HCT116 (cell line): ENCODE measurements at regions not wholly inside any gene's neighbourhood (a gene's known extent, or its start where the extent isn't known, plus 50 kb on each side); places are given as distances from the start of the nearest gene placed in this dataset.

ENCODE experiments used
- ATAC-seq: fragments of 200-7000 bp; cut with Tn5 transposase; 2 replicates; pipeline ENCODE4 v1.9.1; 2020; ENCODE audit warnings: mild to moderate bottlenecking, moderate library complexity
- BruUV-seq: library from RNA; stranded (reverse); fragments of 400-500 nt; replicated peaks from 2 replicates; lab custom pipeline; 2021; lab: Mats Ljungman, UMichigan
- CTCF ChIA-PET: fragments of 300-600 bp; sonication (Branson Sonifier 250); formaldehyde crosslinking; loops from one replicate; lab custom pipeline; 2021; ENCODE audit warnings: antibody characterized with exemption; lab: Charles Lee
- POLR2A ChIA-PET: fragments of 300-600, 350-600 bp; sonication (Branson Sonifier 250); formaldehyde crosslinking; loops from one replicate; lab custom pipeline; 2021; ENCODE audit warnings: antibody characterized with exemption; lab: Charles Lee
- RAD21 ChIA-PET, 2 experiments: fragments of 300-600 bp; sonication (Branson Sonifier 250); formaldehyde crosslinking; loops; one replicate each; lab custom pipeline; 2023; ENCODE audit warnings: low total read pairs in 2 of 2; ENCODE audit not compliant: uncharacterized antibody in 2 of 2, unreplicated experiment in 2 of 2, low non-redundant PET in 1 of 2; lab: Charles Lee
- DNase-seq: peaks from one replicate; pipeline ENCODE4 v3.0.0-alpha.2; 2010; ENCODE audit warnings: low read depth, low spot score
- H2AFZ ChIP-seq: fragments of 200-600 bp; shearing (Covaris generic), sonication (generic); 2 replicates; pipeline ENCODE4 v1.6.1; 2017; ENCODE audit warnings: low read depth, mixed run types, mixed read lengths, antibody characterized with exemption, low read length; ENCODE audit not compliant: poor library complexity, severe bottlenecking
- H3K27ac ChIP-seq: 2 replicates; pipeline ENCODE4 v1.5.1; 2012; ENCODE audit warnings: low read depth, low read length
- H3K27me3 ChIP-seq: fragments of 200-600 bp; sonication (generic); 2 replicates; pipeline ENCODE4 v1.6.1; 2016; ENCODE audit warnings: mixed run types, low read length, mixed read lengths; ENCODE audit not compliant: insufficient read depth
- H3K36me3 ChIP-seq, 2 experiments: fragments of 200-500 bp in 1 of 2; fragments of 200-600 bp in 1 of 2; sonication (Bioruptor generic) in 1 of 2; sonication (generic) in 1 of 2; 2 replicates each; pipeline versions ENCODE4 v1.5.1 to v1.6.1; 2014 to 2016; ENCODE audit warnings: low read length in 2 of 2, inconsistent platforms in 1 of 2, mixed read lengths in 1 of 2, mixed run types in 1 of 2; ENCODE audit not compliant: insufficient read depth in 2 of 2, control insufficient read depth in 1 of 2
- H3K4me1 ChIP-seq, 2 experiments: fragments of 200-600 bp in 1 of 2; sonication (generic) in 1 of 2; 2 replicates each; pipeline versions ENCODE4 v1.5.1 to v1.6.1; 2012 to 2017; ENCODE audit warnings: low read length in 2 of 2, inconsistent platforms in 1 of 2, mild to moderate bottlenecking in 1 of 2, mixed read lengths in 1 of 2, mixed run types in 1 of 2, moderate library complexity in 1 of 2; ENCODE audit not compliant: insufficient read depth in 2 of 2, control insufficient read depth in 1 of 2
- H3K4me2 ChIP-seq: fragments of 200-600 bp; sonication (generic); 2 replicates; pipeline ENCODE4 v1.6.1; 2017; ENCODE audit warnings: mixed run types, low read length, mixed read lengths
- H3K4me3 ChIP-seq, 2 experiments: fragments of 200-600 bp in 1 of 2; sonication (generic) in 1 of 2; replicated peaks in 1 of 2; 2 replicates each; pipeline ENCODE4 v1.5.1; 2011 to 2016; ENCODE audit warnings: low read length in 2 of 2, control low read depth in 1 of 2, low read depth in 1 of 2, mild to moderate bottlenecking in 1 of 2, mixed read lengths in 1 of 2, mixed run types in 1 of 2
- H3K79me2 ChIP-seq: fragments of 200-600 bp; sonication (generic); 2 replicates; pipeline ENCODE4 v1.6.1; 2017; ENCODE audit warnings: mild to moderate bottlenecking, mixed run types, low read length, moderate library complexity, mixed read lengths; ENCODE audit not compliant: insufficient read depth
- H3K9ac ChIP-seq: fragments of 200-600 bp; sonication (generic); 2 replicates; pipeline ENCODE4 v1.6.1; 2016; ENCODE audit warnings: low read length, mixed read lengths
- H3K9me2 ChIP-seq: fragments of 200-600 bp; sonication (generic), shearing (Covaris generic); 2 replicates; pipeline ENCODE4 v1.6.1; 2017; ENCODE audit warnings: mixed run types, mild to moderate bottlenecking, moderate library complexity; ENCODE audit not compliant: insufficient read depth
- H3K9me3 ChIP-seq, 2 experiments: fragments of 200-500 bp in 1 of 2; fragments of 200-600 bp in 1 of 2; sonication (Bioruptor generic) in 1 of 2; sonication (generic) in 1 of 2; 2 replicates each; pipeline ENCODE4 v1.6.1; 2014 to 2017; ENCODE audit warnings: low read length in 2 of 2, mixed read lengths in 2 of 2, inconsistent platforms in 1 of 2, low read depth in 1 of 2, mild to moderate bottlenecking in 1 of 2, mixed run types in 1 of 2, moderate library complexity in 1 of 2; ENCODE audit not compliant: control insufficient read depth in 1 of 2, insufficient read depth in 1 of 2
- H4K20me1 ChIP-seq: fragments of 200-600 bp; sonication (generic), shearing (Covaris generic); 2 replicates; pipeline ENCODE4 v1.6.1; 2017; ENCODE audit warnings: mixed run types, mild to moderate bottlenecking, moderate library complexity; ENCODE audit not compliant: insufficient read depth
- ATF3 ChIP-seq: IDR thresholded peaks from 2 replicates; pipeline ENCODE4 v1.6.1; 2012
- CBX3 ChIP-seq: IDR thresholded peaks from 2 replicates; pipeline ENCODE4 v1.6.1; 2012; ENCODE audit warnings: low read depth
- CEBPB ChIP-seq: IDR thresholded peaks from 2 replicates; pipeline ENCODE4 v1.6.1; 2012; ENCODE audit warnings: low read depth
- EGR1 ChIP-seq: IDR thresholded peaks from 2 replicates; pipeline ENCODE4 v1.6.1; 2012; ENCODE audit warnings: low read depth
- ELF1 ChIP-seq: IDR thresholded peaks from 2 replicates; pipeline ENCODE4 v1.6.1; 2012; ENCODE audit warnings: low read depth, borderline replicate concordance
- EZH2 ChIP-seq: fragments of 200-600 bp; sonication (generic); IDR thresholded peaks from 2 replicates; pipeline ENCODE4 v1.6.1; 2017; ENCODE audit warnings: antibody characterized with exemption, mixed run types
- EZH2phosphoT487 ChIP-seq: fragments of 200-600 bp; IDR thresholded peaks from 2 replicates; pipeline ENCODE4 v1.6.1; 2018; ENCODE audit warnings: antibody characterized with exemption, borderline replicate concordance
- FOSL1 ChIP-seq: IDR thresholded peaks from 2 replicates; pipeline ENCODE4 v1.6.1; 2012; ENCODE audit warnings: low read depth
- JUND ChIP-seq: IDR thresholded peaks from 2 replicates; pipeline ENCODE4 v1.6.1; 2012
- POLR2A ChIP-seq: IDR thresholded peaks from 2 replicates; pipeline ENCODE4 v1.7.0; 2011; ENCODE audit warnings: borderline replicate concordance; ENCODE audit not compliant: insufficient read depth, insufficient read length; ENCODE audit errors: extremely low read depth
- POLR2AphosphoS5 ChIP-seq: IDR thresholded peaks from 2 replicates; pipeline ENCODE4 v1.6.1; 2011; ENCODE audit warnings: mild to moderate bottlenecking, low read depth, low read length, moderate library complexity
- SP1 ChIP-seq: IDR thresholded peaks from 2 replicates; pipeline ENCODE4 v1.6.1; 2012; ENCODE audit warnings: low read depth
- SRF ChIP-seq: IDR thresholded peaks from 2 replicates; pipeline ENCODE4 v1.6.1; 2012; ENCODE audit warnings: low read depth
- TCF7L2 ChIP-seq: IDR thresholded peaks from 2 replicates; pipeline ENCODE4 v1.7.0; 2011; ENCODE audit warnings: borderline replicate concordance, inconsistent platforms; ENCODE audit not compliant: insufficient read depth, insufficient read length; ENCODE audit errors: extremely low read depth
- YY1 ChIP-seq: IDR thresholded peaks from 2 replicates; pipeline ENCODE4 v1.6.1; 2011; ENCODE audit warnings: low read length, low read depth, moderate library complexity, mild to moderate bottlenecking; ENCODE audit not compliant: insufficient replicate concordance; ENCODE audit errors: extremely low read depth
- ZBTB33 ChIP-seq: IDR thresholded peaks from 2 replicates; pipeline ENCODE4 v1.6.1; 2011; ENCODE audit warnings: mild to moderate bottlenecking, low read length, moderate library complexity; ENCODE audit not compliant: insufficient replicate concordance; ENCODE audit errors: extremely low read depth
- ZFX ChIP-seq: fragments of 450-650 bp; IDR thresholded peaks from 2 replicates; pipeline ENCODE4 v1.6.1; 2017
- ZNF274 ChIP-seq: fragments of 200-500 bp; sonication (Bioruptor generic); IDR thresholded peaks from 2 replicates; pipeline ENCODE4 v1.6.1; 2014; ENCODE audit warnings: mild to moderate bottlenecking, low read depth, low read length, inconsistent platforms
- intact Hi-C: fragments of 100-400 bp; cut with micrococcal nuclease; formaldehyde crosslinking; loops from 2 replicates; pipeline ENCODE4 v1.10.0; 2022

- no TSS peak for BruUV-seq
- ATAC-seq (no peak), DNase-seq (no peak)
- RAD21 ChIA-PET = no interaction called here
- H3K4me3 ChIP-seq = no peak overlapping the region
- no peak overlapping the region for H3K9ac ChIP-seq
- no peaks in the 10 kb centered on the region for H3K4me1 ChIP-seq
- intact Hi-C loops = no loop called here
- H3K36me3 ChIP-seq = no peaks in the 10 kb centered on the region
- no peak overlapping the region for H3K27ac ChIP-seq
- no peaks in the 10 kb centered on the region; the same call in 1 of the 2 replicates for H3K9me2 ChIP-seq
- no peaks in the 10 kb centered on the region for H3K79me2 ChIP-seq
- CTCF ChIA-PET = no interaction called here
- H3K27me3 ChIP-seq = no peaks in the 10 kb centered on the region
- H3K9me3 ChIP-seq = no peaks in the 10 kb centered on the region
- H3K4me2 ChIP-seq = no peak overlapping the region
- H4K20me1 ChIP-seq = no peaks in the 10 kb centered on the region
- no peak overlapping the region for H2AFZ ChIP-seq
- TF ChIP-seq POLR2A = no peak
- POLR2A ChIA-PET = no interaction called here
Measured at GRCh38 chr2:83531206-83531826, 927.8 kb downstream of the SUCLG1 start.

GRCh38 chr2:83528767-83529166 lies 930.3 kb downstream of the SUCLG1 start:
- Histone ChIP-seq H3K9ac (no peak overlapping the region), H4K20me1 (no peaks in the 10 kb centered on the region), H3K27ac (no peak overlapping the region), H3K36me3 (no peaks in the 10 kb centered on the region), H3K27me3 (no peaks in the 10 kb centered on the region), H3K9me2 (no peaks in the 10 kb centered on the region; the same call in 1 of the 2 replicates), H3K79me2 (no peaks in the 10 kb centered on the region), H3K9me3 (no peaks in the 10 kb centered on the region), H3K4me3 (no peak overlapping the region), H3K4me1 (no peaks in the 10 kb centered on the region), H2AFZ (no peak overlapping the region), H3K4me2 (no peak overlapping the region)
- POLR2A ChIA-PET = no interaction called here
- no TSS peak for BruUV-seq
- RAD21 ChIA-PET = no interaction called here
- intact Hi-C loops = no loop called here
- ATAC-seq (no peak), DNase-seq (no peak)
- CTCF ChIA-PET = no interaction called here
- TF ChIP-seq POLR2AphosphoS5 (no peak), JUND (no peak), ZBTB33 (no peak), EZH2phosphoT487 (no peak), SP1 (no peak), TCF7L2 (no peak), ZFX (no peak), ZNF274 (no peak), EGR1 (no peak), EZH2 (no peak), ELF1 (no peak), ATF3 (no peak), CEBPB (no peak), SRF (no peak), POLR2A (no peak), CBX3 (no peak), YY1 (no peak), FOSL1 (no peak)
